ENCODE measurements at regions not wholly inside any gene's neighbourhood (a gene's known extent, or its start where the extent isn't known, plus 50 kb on each side); places are given as distances from the start of the nearest gene placed in this dataset.
"Not testable (repeated sequence)": the region's sequence is repeated elsewhere in the genome, so short reads cannot be mapped to it uniquely, and the experiment has no call there.

GRCh38 chr12:59147791-59148190 is 227.5 kb upstream of the LRIG3 start:
- no peak for DNase-seq (ENCODE audit: low spot score)

GRCh38 chr12:59142183-59142790 is 222.0 kb upstream of the LRIG3 start:
- no peak for DNase-seq (ENCODE audit: low spot score)

- no peak for DNase-seq (ENCODE audit: low spot score)
These were observed 214.4 kb upstream of the LRIG3 start for GRCh38 chr12:59134750-59135149.

DNA sequence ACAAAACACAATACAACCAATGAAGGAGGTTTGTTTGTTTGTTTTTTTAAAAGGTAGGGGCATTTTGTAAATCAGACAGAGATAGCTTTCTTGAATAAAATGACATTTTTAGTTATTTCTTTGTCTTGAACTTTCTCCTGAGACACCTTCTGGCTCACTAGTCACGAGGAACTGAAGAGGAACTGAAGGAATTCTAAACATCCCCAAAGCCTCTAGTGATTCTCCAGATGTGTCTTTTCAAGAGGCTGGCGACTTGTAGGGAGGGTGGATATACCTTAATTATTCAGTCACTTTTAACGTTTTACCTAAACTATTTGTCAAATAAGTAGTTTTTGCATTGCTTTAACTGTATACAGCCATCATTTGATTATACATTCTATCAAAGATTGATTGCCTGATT is 211.2 kb upstream of the LRIG3 start:
- DNase-seq (ENCODE audit: low spot score) = no peak

GRCh38 chr12:59122784-59123183 is 202.5 kb upstream of the LRIG3 start:
- no peak for DNase-seq (ENCODE audit: low spot score)

- DNase-seq (ENCODE audit: low spot score) = no peak
These were observed 201.1 kb upstream of the LRIG3 start for GRCh38 chr12:59121451-59121850.

GRCh38 chr12:59119676-59120075 is 199.4 kb upstream of the LRIG3 start:
- no peak for DNase-seq (ENCODE audit: low spot score)

GRCh38 chr12:59118356-59118755 is 198.1 kb upstream of the LRIG3 start:
- DNase-seq (ENCODE audit: low spot score) = no peak

GRCh38 chr12:59115995-59116394 is 195.7 kb upstream of the LRIG3 start:
- DNase-seq (ENCODE audit: low spot score) = no peak

DNA sequence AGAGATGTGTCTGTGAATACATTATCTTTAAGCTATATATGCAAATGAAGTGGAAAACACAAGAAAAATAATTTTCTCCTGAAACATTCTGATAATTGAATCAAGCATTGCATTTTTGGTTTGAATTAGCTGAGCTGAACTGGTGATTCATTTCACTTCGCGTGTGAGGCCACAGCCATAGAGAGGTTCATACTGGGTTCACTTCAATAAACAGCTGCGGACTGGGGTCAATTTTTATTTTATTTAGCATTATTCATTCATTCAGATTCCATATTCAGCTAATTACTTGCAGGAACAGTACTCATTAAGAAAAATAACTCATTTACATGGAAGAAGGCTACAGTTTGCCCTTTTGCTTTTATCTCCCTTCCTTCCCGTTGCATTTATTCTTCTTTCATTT is 195.2 kb upstream of the LRIG3 start:
- DNase-seq (ENCODE audit: low spot score) = no peak

GRCh38 chr12:59113831-59114615 is 193.7 kb upstream of the LRIG3 start:
- DNase-seq (ENCODE audit: low spot score) = peak; percentile 86

DNA sequence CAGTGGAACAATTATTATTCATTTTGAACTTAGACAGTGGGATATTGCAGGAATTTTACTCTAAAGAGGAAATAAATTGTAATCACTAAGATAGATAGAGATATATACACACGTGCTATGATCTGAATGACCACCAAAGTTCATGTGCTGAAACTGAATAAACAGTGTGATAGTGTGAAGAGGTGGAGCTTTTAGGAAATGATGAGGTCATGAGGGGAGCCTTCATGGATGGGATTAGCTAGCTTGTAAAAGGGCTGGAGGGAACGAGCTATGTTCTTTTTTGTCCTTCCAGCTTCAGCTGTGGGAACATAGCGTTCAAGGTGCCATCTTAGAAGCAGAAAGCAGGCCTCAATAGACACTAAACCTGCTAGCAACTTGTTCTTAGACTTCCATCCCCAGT is 191.5 kb upstream of the LRIG3 start:
- DNase-seq (ENCODE audit: low spot score) = no peak

DNA sequence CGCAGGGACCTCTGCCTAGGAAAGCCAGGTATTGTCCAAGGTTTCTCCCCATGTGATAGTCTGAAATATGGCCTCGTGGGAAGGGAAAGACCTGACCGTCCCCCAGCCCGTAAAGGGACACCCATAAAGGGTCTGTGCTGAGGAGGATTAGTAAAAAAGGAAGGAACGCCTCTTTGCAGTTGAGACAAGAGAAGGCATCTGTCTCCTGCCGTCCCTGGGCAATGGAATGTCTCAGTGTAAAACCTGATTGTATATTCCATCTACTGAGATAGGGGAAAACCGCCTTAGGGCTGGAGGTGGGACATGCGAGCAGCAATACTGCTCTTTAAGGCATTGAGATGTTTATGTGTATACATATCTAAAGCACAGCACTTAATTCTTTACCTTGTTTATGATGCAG is 188.2 kb upstream of the LRIG3 start:
- DNase-seq (ENCODE audit: low spot score) = not testable (repeated sequence)

GRCh38 chr12:59100585-59100984 is 180.3 kb upstream of the LRIG3 start:
- no peak for DNase-seq (ENCODE audit: low spot score)

- no peak for DNase-seq (ENCODE audit: low spot score)
These were observed 177.6 kb upstream of the LRIG3 start for GRCh38 chr12:59097876-59098275.

- DNase-seq (ENCODE audit: low spot score) = no peak
These were observed 175.9 kb upstream of the LRIG3 start for GRCh38 chr12:59096246-59096645.

- no peak for DNase-seq (ENCODE audit: low spot score)
These were observed 172.9 kb upstream of the LRIG3 start for GRCh38 chr12:59093073-59093772.

GRCh38 chr12:59088673-59089072 is 168.4 kb upstream of the LRIG3 start:
- DNase-seq (ENCODE audit: low spot score) = no peak

DNA sequence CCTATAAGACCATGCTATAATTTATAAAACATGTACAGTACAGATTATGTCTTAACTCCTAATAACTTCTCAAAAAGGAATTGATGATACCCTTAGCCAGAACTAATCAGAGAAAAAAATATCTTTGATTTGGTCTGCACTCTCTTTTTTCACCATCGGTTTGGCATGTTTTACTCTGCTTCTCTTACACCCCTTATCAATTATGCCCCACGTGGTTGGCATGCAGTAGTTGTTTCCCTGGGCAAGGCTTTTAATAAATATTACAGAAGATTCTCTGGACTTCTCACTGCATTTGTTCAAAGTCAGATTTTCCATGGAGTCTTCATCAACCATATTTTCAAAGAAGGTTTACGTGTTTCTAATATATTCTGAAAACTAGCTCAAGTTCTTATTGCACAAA is 167.4 kb upstream of the LRIG3 start:
- no peak for DNase-seq (ENCODE audit: low spot score)

DNA sequence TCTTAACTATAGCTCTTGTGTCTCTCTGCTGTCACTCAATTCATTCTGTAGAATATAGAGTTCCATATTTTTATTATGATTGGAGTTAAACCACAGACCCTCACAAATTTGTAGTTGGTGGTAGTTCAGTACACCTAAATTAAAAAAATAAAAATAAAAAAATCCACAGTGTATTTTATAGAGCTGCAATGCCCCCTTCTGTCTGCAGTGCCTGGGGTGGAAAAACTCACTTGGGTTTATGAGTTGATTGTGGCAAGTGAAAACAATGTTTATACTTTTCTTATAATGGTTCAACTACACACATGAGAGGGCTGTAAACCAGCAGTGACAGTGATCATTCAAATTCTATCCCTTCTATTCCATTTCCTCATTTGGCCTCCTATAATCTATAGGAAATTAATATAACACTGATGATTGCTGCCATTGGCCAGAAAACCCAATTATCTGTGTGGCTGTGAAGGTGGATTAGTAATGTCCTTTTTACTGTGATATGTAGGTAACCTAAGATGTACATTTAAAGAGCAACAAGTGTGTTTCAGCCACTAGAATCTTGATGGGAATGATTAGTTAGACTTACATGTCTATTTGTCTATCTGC is 166.9 kb upstream of the LRIG3 start:
- DNase-seq (ENCODE audit: low spot score) = no peak

DNA sequence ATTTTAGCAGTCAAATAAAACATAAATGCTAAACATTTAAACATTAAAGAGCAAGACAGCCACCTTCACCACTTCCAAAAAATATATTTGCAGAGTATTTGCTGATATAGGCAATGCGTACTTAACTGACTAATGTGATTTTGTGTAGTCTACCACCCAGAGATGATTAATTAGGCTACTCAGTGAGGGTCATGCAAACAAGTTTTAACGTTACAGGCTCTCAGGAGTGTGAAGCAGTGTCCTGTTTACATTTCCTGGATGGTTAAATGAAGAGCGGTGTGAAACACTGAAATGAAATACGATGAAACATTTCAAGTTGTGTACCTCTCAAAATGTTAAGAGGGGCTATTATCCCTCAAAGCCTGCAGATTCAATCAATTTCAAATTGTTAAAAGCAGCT is 165.8 kb upstream of the LRIG3 start:
- no peak for DNase-seq (ENCODE audit: low spot score)

- no peak for DNase-seq (ENCODE audit: low spot score)
These were observed 165.4 kb upstream of the LRIG3 start for GRCh38 chr12:59085690-59086089.
